ENCODE measurements at regions not wholly inside any gene's neighbourhood (a gene's known extent, or its start where the extent isn't known, plus 50 kb on each side); places are given as distances from the start of the nearest gene placed in this dataset.

- TF ChIP-seq CTCF (IDR thresholded peaks at IDR 0.05; ENCODE audit: low read depth, low read length) (no peak), EZH2phosphoT487 (IDR thresholded peaks at IDR 0.05; ENCODE audit: low read depth) (no peak)
These were observed 267.4 kb upstream of the NCAM1 start for GRCh38 chr11:112693781-112694180.

Data from OCI-LY3 (cell line).